Astrocyte (in vitro differentiated cells and primary cell): ENCODE measurements at regions not wholly inside any gene's neighbourhood (a gene's known extent, or its start where the extent isn't known, plus 50 kb on each side); places are given as distances from the start of the nearest gene placed in this dataset.
A peak's percentile ranks its signal among the peaks of the same experiment; 100 is the strongest.

Source experiments
- DNase-seq: peaks from one replicate; pipeline ENCODE4 v3.0.0-alpha.2; 2010; ENCODE audit warnings: low read depth
- FAIRE-seq: peaks from 2 replicates; lab custom pipeline; 2011; peaks lifted over from hg19 to GRCh38; lab: Jason Lieb, UNC
- H2AFZ ChIP-seq: 2 replicates; pipeline ENCODE4 v1.6.0; 2012; ENCODE audit warnings: low read depth, low read length, inconsistent platforms
- H3K27ac ChIP-seq: 2 replicates; pipeline ENCODE4 v1.5.1; 2011; ENCODE audit warnings: low read depth, low read length, inconsistent platforms
- H3K27me3 ChIP-seq: 2 replicates; pipeline ENCODE4 v1.6.0; 2011; ENCODE audit warnings: low read length, inconsistent platforms; ENCODE audit not compliant: insufficient read depth
- H3K36me3 ChIP-seq: 2 replicates; pipeline ENCODE4 v1.5.1; 2011; ENCODE audit warnings: low read length, inconsistent platforms; ENCODE audit not compliant: insufficient read depth
- H3K4me1 ChIP-seq: 2 replicates; pipeline ENCODE4 v1.5.1; 2011; ENCODE audit warnings: low read length, inconsistent platforms; ENCODE audit not compliant: insufficient read depth
- H3K4me2 ChIP-seq: 2 replicates; pipeline ENCODE4 v1.6.0; 2012; ENCODE audit warnings: low read length, inconsistent platforms
- H3K4me3 ChIP-seq: 2 replicates; pipeline ENCODE4 v1.5.1; 2011; ENCODE audit warnings: low read depth, mild to moderate bottlenecking, low read length, inconsistent platforms; ENCODE audit not compliant: insufficient read depth
- H3K79me2 ChIP-seq: 2 replicates; pipeline ENCODE4 v1.6.0; 2012; ENCODE audit warnings: mild to moderate bottlenecking, low read length, inconsistent platforms; ENCODE audit not compliant: insufficient read depth
- H3K9ac ChIP-seq: 2 replicates; pipeline ENCODE4 v1.6.0; 2012; ENCODE audit warnings: mild to moderate bottlenecking, low read length, inconsistent platforms
- H3K9me3 ChIP-seq: 2 replicates; pipeline ENCODE4 v1.5.1; 2012; ENCODE audit warnings: low read depth, mild to moderate bottlenecking, low read length, inconsistent platforms; ENCODE audit not compliant: insufficient read depth
- H4K20me1 ChIP-seq: 2 replicates; pipeline ENCODE4 v1.6.0; 2012; ENCODE audit warnings: low read length, inconsistent platforms; ENCODE audit not compliant: insufficient read depth
- H3K27ac Mint-ChIP-seq: one replicate; pipeline ENCODE4 v1.8.0; 2021; ENCODE audit warnings: mild to moderate bottlenecking, mixed read lengths; ENCODE audit not compliant: unreplicated experiment
- H3K27me3 Mint-ChIP-seq: one replicate; pipeline ENCODE4 v1.8.0; 2021; ENCODE audit warnings: low read depth, mixed read lengths; ENCODE audit not compliant: unreplicated experiment
- H3K36me3 Mint-ChIP-seq: one replicate; pipeline ENCODE4 v1.8.0; 2021; ENCODE audit warnings: low read depth, mixed read lengths; ENCODE audit not compliant: unreplicated experiment
- H3K4me1 Mint-ChIP-seq: one replicate; pipeline ENCODE4 v1.8.0; 2021; ENCODE audit warnings: low read depth, mixed read lengths; ENCODE audit not compliant: unreplicated experiment
- H3K4me3 Mint-ChIP-seq: one replicate; pipeline ENCODE4 v1.8.0; 2021; ENCODE audit warnings: mild to moderate bottlenecking, moderate library complexity, mixed read lengths; ENCODE audit not compliant: unreplicated experiment
- H3K9me3 Mint-ChIP-seq: one replicate; pipeline ENCODE4 v1.8.0; 2021; ENCODE audit warnings: mild to moderate bottlenecking, mixed read lengths; ENCODE audit not compliant: unreplicated experiment
- CTCF ChIP-seq: IDR thresholded peaks from 2 replicates; pipeline ENCODE4 v1.5.1; 2011; ENCODE audit warnings: low read depth, mild to moderate bottlenecking, inconsistent platforms, low read length, moderate library complexity; ENCODE audit not compliant: insufficient read depth
- EZH2 ChIP-seq: IDR thresholded peaks from 2 replicates; pipeline ENCODE4 v1.6.1; 2012; ENCODE audit warnings: mild to moderate bottlenecking, low read length, inconsistent platforms; ENCODE audit not compliant: insufficient read depth

GRCh38 chrX:1912193-1912592 lies 297.3 kb downstream of the ASMT start:
- no peak for TF ChIP-seq EZH2
- H3K4me2 ChIP-seq, result no peak overlapping the region
- H3K36me3 ChIP-seq, result no peaks in the 10 kb centered on the region
- no peak overlapping the region for H3K27ac ChIP-seq
- peaks cover under 1% of the 10 kb centered on the region for H3K27me3 ChIP-seq
- H3K4me1 ChIP-seq, result no peaks in the 10 kb centered on the region
- no peaks in the 10 kb centered on the region for H4K20me1 ChIP-seq
- Mint-ChIP-seq H3K36me3 (no peaks in the 10 kb centered on the region), H3K9me3 (peaks cover 5% of the 10 kb centered on the region), H3K27ac (no peak overlapping the region), H3K4me3 (no peak overlapping the region), H3K4me1 (no peaks in the 10 kb centered on the region), H3K27me3 (peaks cover 14% of the 10 kb centered on the region)
- no peaks in the 10 kb centered on the region for H3K9me3 ChIP-seq
- H3K4me3 ChIP-seq, result no peak overlapping the region
- H3K79me2 ChIP-seq, result no peaks in the 10 kb centered on the region
- DNase-seq (no peak), FAIRE-seq (no peak)
- no peak overlapping the region for H3K9ac ChIP-seq
- no peak overlapping the region for H2AFZ ChIP-seq

- Mint-ChIP-seq H3K27me3 (peaks cover 13% of the 10 kb centered on the region), H3K27ac (no peak overlapping the region), H3K36me3 (no peaks in the 10 kb centered on the region), H3K4me3 (no peak overlapping the region), H3K9me3 (no peaks in the 10 kb centered on the region), H3K4me1 (no peaks in the 10 kb centered on the region)
- no peaks in the 10 kb centered on the region for H3K27me3 ChIP-seq
- no peaks in the 10 kb centered on the region for H3K4me1 ChIP-seq
- H3K79me2 ChIP-seq, result no peaks in the 10 kb centered on the region
- H3K4me2 ChIP-seq, result no peak overlapping the region
- H3K36me3 ChIP-seq, result no peaks in the 10 kb centered on the region
- no peak overlapping the region for H3K27ac ChIP-seq
- no peak overlapping the region for H3K4me3 ChIP-seq
- no peak overlapping the region for H3K9ac ChIP-seq
- TF ChIP-seq CTCF, result no peak
- TF ChIP-seq EZH2, result no peak
- no peaks in the 10 kb centered on the region for H4K20me1 ChIP-seq
- no peak for FAIRE-seq
- H2AFZ ChIP-seq, result peak overlapping the region; percentile 34
- no peak for DNase-seq
- H3K9me3 ChIP-seq, result no peaks in the 10 kb centered on the region
Measured at GRCh38 chrX:1914606-1915365, 299.9 kb downstream of the ASMT start.

GRCh38 chrX:1918780-1919179 lies 303.9 kb downstream of the ASMT start:
- H3K27ac Mint-ChIP-seq, result no peak overlapping the region
- DNase-seq (no peak), FAIRE-seq (no peak)
- Histone ChIP-seq H4K20me1 (no peaks in the 10 kb centered on the region), H3K4me1 (no peaks in the 10 kb centered on the region), H3K9me3 (no peaks in the 10 kb centered on the region), H3K27ac (no peak overlapping the region), H3K27me3 (no peaks in the 10 kb centered on the region), H3K9ac (no peak overlapping the region), H3K4me3 (no peak overlapping the region), H3K36me3 (no peaks in the 10 kb centered on the region), H2AFZ (no peak overlapping the region), H3K79me2 (no peaks in the 10 kb centered on the region), H3K4me2 (no peak overlapping the region)
- H3K4me1 Mint-ChIP-seq, result no peaks in the 10 kb centered on the region
- no peaks in the 10 kb centered on the region for H3K27me3 Mint-ChIP-seq
- no peaks in the 10 kb centered on the region for H3K36me3 Mint-ChIP-seq
- H3K4me3 Mint-ChIP-seq, result no peak overlapping the region
- TF ChIP-seq CTCF, result no peak
- TF ChIP-seq EZH2, result no peak
- H3K9me3 Mint-ChIP-seq, result peaks cover 1% of the 10 kb centered on the region
